ENCODE measurements at regions not wholly inside any gene's neighbourhood (a gene's known extent, or its start where the extent isn't known, plus 50 kb on each side); places are given as distances from the start of the nearest gene placed in this dataset.

DNA sequence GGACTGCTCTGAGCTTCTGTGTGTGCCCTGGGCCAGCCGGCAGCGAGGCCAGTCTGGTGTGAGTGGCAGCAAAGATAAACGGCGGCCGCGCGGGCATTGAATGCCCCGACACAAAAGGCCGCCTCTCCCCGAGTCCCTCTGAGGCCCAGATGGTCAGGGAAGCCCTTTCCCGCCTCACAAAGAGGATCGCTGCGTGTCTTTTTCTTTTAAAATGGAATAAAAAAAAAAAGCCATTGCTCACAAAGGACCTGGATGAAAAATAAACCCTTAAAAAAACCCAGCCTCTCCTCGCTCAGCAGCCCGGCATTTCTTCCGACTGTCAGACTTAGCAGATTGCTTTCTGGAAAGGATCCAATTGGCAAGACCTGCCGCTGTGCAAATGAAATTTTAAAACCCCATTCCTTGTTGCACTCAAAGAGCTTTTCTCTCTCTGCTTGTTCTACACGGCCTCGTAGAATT lies 578.7 kb downstream of the BCOR start:
- Histone ChIP-seq H3K36me3 (ENCODE audit: control insufficient read depth, insufficient read depth, low read length) (no peaks in the 10 kb centered on the region), H3K27me3 (ENCODE audit: control insufficient read depth, insufficient read depth, low read length) (peaks cover 2% of the 10 kb centered on the region; the same call in 1 of the 2 replicates), H3K4me3 (ENCODE audit: low read depth, low read length) (no peak overlapping the region)
- CTCF ChIA-PET: no interaction called here
- TF ChIP-seq, protein P1, sequence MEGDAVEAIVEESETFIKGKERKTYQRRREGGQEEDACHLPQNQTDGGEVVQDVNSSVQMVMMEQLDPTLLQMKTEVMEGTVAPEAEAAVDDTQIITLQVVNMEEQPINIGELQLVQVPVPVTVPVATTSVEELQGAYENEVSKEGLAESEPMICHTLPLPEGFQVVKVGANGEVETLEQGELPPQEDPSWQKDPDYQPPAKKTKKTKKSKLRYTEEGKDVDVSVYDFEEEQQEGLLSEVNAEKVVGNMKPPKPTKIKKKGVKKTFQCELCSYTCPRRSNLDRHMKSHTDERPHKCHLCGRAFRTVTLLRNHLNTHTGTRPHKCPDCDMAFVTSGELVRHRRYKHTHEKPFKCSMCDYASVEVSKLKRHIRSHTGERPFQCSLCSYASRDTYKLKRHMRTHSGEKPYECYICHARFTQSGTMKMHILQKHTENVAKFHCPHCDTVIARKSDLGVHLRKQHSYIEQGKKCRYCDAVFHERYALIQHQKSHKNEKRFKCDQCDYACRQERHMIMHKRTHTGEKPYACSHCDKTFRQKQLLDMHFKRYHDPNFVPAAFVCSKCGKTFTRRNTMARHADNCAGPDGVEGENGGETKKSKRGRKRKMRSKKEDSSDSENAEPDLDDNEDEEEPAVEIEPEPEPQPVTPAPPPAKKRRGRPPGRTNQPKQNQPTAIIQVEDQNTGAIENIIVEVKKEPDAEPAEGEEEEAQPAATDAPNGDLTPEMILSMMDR (IDR thresholded peaks at IDR 0.05; ENCODE audit: insufficient read depth, low read depth, low read length): no peak
- POLR2A ChIA-PET: no interaction called here
- no peak for DNase-seq (ENCODE audit: low read depth)

DNA sequence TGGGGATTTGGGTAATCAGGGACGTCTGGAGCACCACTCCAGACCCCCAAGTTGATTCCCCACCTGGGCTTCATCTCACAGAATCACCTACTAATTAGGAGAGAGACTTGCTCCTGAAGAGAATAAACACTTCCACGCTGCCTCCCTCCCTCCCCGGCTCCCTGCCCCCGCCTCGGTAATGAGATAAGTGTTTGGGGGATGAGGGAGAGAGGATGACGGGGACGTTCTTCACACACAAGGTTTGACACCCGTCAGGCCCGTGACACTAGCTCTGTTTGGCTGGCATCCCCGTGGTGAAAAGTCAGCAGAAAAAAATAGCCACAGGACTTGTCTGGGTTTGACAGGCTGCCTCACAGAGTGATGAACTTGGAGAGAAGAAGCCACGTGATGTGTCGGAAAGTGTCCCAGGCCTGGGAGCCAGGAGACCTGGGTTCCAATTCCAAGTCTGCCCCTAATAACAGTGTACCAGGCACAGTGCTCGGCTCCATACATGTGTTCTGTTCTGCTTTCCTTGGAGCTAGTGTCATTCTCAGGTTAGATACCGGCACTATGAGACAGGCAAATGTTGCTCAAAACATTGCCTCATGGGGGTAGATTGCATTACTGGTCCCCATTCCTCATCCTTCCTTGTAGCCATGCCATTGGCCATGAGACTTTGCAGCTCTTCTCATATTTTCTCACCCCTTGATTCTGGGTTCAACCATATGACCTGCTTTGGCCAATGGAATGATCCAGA lies 578.0 kb downstream of the BCOR start:
- TF ChIP-seq, protein P1 (IDR thresholded peaks at IDR 0.05; ENCODE audit: insufficient read depth, low read depth, low read length): no peak
- H3K4me3 ChIP-seq (ENCODE audit: low read depth, low read length): no peak overlapping the region
- no peaks in the 10 kb centered on the region for H3K36me3 ChIP-seq (ENCODE audit: control insufficient read depth, insufficient read depth, low read length)
- ChIA-PET CTCF (no interaction called here), POLR2A (no interaction called here)
- DNase-seq (ENCODE audit: low read depth): no peak
- peaks cover 2% of the 10 kb centered on the region; the same call in 1 of the 2 replicates for H3K27me3 ChIP-seq (ENCODE audit: control insufficient read depth, insufficient read depth, low read length)

DNA sequence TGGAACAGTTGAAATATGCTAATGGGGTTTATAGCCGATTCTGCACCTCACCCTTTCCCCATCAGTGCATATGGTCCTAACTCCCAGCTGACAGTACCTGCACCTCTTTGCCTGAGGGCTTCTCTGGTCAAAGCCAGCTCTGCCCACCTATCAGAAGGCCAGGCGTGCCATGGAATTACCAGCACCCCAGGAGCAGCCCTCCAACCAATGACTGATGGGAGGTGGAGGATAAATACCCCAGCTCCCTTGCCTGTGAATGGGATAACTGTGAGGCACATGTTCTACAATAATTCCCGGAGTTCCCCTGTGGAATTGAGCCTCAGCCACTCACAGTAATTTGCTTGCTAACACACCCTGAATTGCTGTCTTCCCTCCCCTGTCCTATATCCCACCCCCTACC lies 572.0 kb downstream of the BCOR start:
- DNase-seq (ENCODE audit: low read depth): no peak
- TF ChIP-seq, protein P1 (IDR thresholded peaks at IDR 0.05; ENCODE audit: insufficient read depth, low read depth, low read length): no peak
- CTCF ChIA-PET: no interaction called here
- H3K36me3 ChIP-seq (ENCODE audit: control insufficient read depth, insufficient read depth, low read length): no peaks in the 10 kb centered on the region
- H3K27me3 ChIP-seq (ENCODE audit: control insufficient read depth, insufficient read depth, low read length): no peaks in the 10 kb centered on the region
- H3K4me3 ChIP-seq (ENCODE audit: low read depth, low read length): no peak overlapping the region
- POLR2A ChIA-PET: no interaction called here

DNA sequence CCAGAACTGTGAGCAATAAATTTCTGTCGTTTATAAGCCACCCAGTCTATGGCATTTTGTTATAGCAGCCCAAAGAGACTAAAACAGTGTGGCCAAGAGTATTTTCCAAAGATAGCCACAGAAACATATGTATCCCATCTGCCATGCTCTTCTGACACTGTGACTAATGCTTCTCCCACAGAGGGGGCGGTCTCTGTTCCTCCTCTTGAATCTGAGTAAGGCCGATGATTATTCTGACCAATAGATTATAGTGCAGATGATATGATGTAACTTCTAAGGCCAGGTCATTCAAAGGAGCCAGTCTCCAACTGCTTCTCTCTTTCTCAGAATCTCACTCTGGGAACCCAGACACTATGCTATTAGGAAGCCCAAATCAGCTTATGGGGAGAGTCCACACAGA lies 570.7 kb downstream of the BCOR start:
- POLR2A ChIA-PET: no interaction called here
- H3K36me3 ChIP-seq (ENCODE audit: control insufficient read depth, insufficient read depth, low read length): no peaks in the 10 kb centered on the region
- no peaks in the 10 kb centered on the region for H3K27me3 ChIP-seq (ENCODE audit: control insufficient read depth, insufficient read depth, low read length)
- peak; percentile 0 for DNase-seq (ENCODE audit: low read depth)
- CTCF ChIA-PET: no interaction called here
- no peak overlapping the region for H3K4me3 ChIP-seq (ENCODE audit: low read depth, low read length)
- TF ChIP-seq, protein P1 (IDR thresholded peaks at IDR 0.05; ENCODE audit: insufficient read depth, low read depth, low read length): no peak

DNA sequence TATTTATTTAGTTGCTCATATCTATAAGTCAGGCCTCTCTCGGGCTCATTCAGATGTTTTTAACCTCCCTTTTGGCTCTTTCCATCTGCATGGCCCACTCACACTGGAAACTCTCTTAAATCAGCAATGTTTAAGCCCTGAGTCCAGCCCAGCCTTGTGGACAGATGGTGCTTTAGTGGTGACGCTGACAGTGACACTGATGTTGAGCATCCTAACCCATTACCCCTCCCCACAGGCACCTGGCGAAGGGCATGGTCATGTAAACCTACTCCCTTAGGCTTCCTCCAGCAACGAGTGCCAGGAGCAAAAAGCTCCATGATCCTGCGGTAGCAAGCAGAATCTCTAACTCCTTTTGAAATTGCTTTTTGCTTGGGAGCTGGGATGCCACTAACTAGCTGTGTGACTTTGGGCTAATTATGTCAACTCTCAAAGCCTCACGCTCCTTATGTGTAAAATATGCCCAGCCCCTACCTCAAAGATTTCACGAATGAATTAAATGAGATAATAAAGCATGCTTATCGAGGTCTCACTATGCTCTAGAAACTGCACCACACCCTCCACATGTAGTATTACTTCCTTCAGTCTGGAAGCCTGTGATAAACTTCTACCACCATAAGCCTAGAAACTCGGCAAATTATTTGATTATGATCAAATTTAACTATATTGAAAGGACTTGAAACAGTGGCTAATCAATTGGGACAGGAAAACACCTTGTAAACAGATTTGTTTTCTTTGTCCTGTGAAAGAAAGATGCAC lies 569.4 kb downstream of the BCOR start:
- CTCF ChIA-PET: no interaction called here
- H3K27me3 ChIP-seq (ENCODE audit: control insufficient read depth, insufficient read depth, low read length): no peaks in the 10 kb centered on the region
- POLR2A ChIA-PET: no interaction called here

More for the DNA sequence above, 569.4 kb downstream of the BCOR start:
- H3K4me3 ChIP-seq (ENCODE audit: low read depth, low read length): no peak overlapping the region
- TF ChIP-seq, protein P1 (IDR thresholded peaks at IDR 0.05; ENCODE audit: insufficient read depth, low read depth, low read length): no peak
- no peaks in the 10 kb centered on the region for H3K36me3 ChIP-seq (ENCODE audit: control insufficient read depth, insufficient read depth, low read length)
- no peak for DNase-seq (ENCODE audit: low read depth)

All from BJ (cell line).